ENCODE measurements at regions not wholly inside any gene's neighbourhood (a gene's known extent, or its start where the extent isn't known, plus 50 kb on each side); places are given as distances from the start of the nearest gene placed in this dataset.

DNA sequence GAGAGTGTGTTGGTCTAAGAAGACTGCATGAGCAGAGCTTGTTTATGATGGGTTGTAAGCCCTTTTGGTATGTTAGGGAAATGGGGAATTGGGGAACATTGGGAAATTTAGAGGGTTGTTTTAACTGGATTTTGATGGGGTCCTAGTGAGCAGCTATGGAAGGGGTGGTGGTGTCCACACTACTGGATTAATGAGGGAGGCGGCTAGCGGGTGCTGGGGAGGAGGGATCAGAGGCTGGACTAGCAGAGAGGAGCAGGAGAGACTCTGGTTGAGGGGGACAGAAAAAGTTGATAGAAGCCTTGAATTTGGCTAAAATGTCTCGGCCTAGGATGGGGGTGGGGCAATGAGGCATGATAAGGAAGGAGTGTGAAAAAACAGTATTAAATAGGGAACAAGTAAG is 1369.1 kb downstream of the UQCRFS1 start:
- TF ChIP-seq SUZ12 (IDR thresholded peaks at IDR 0.05) (no peak), BHLHE40 (IDR thresholded peaks at IDR 0.05; ENCODE audit: borderline replicate concordance) (no peak), SP1 (IDR thresholded peaks at IDR 0.05) (no peak), ELF4 (IDR thresholded peaks at IDR 0.05) (no peak), TARDBP (IDR thresholded peaks at IDR 0.05) (no peak), FOXK2 (IDR thresholded peaks at IDR 0.05) (no peak), FOXM1 (IDR thresholded peaks at IDR 0.05; ENCODE audit: borderline replicate concordance) (no peak), ZNF384 (IDR thresholded peaks at IDR 0.05) (no peak), HDGF (IDR thresholded peaks at IDR 0.05; ENCODE audit: borderline replicate concordance) (no peak), CTBP1 (IDR thresholded peaks at IDR 0.05; ENCODE audit: borderline replicate concordance) (no peak), NFRKB (IDR thresholded peaks at IDR 0.05) (no peak), FOXA1 (IDR thresholded peaks at IDR 0.05) (no peak), ARNT (IDR thresholded peaks at IDR 0.05) (no peak)
- TF ChIP-seq, protein P1, sequence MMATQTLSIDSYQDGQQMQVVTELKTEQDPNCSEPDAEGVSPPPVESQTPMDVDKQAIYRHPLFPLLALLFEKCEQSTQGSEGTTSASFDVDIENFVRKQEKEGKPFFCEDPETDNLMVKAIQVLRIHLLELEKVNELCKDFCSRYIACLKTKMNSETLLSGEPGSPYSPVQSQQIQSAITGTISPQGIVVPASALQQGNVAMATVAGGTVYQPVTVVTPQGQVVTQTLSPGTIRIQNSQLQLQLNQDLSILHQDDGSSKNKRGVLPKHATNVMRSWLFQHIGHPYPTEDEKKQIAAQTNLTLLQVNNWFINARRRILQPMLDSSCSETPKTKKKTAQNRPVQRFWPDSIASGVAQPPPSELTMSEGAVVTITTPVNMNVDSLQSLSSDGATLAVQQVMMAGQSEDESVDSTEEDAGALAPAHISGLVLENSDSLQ (IDR thresholded peaks at IDR 0.05) = no peak
